ENCODE measurements at regions not wholly inside any gene's neighbourhood (a gene's known extent, or its start where the extent isn't known, plus 50 kb on each side); places are given as distances from the start of the nearest gene placed in this dataset.

DNA sequence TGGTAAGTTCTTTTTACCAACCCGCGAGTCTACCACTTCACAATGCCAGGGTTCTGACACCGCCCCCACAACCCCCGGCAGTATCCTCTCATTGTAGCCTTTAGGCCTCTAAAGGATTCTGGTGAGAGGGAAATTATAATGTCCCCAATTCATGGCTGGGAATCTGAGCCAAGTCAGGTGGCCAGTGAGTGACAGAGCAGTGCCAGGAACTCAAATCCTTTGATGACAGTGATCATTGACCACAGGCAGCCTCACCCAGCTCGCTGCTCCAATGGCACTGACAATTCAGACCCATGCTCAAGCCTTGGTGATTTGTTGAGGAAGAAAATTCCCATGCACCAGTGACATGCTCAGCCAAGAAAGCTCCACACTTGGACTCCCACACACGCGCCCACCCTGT is 63.4 kb upstream of the CSF1 start:
- WGBS, 2 donors = 87 to 88% methylated on average over 6 to 7 of the region's 7 CpGs
- Histone ChIP-seq H3K27ac (no peak overlapping the region), H3K4me1 (no peaks in the 10 kb centered on the region), H3K36me3 (ENCODE audit: low read depth, missing control alignments) (no peaks in the 10 kb centered on the region), H3K4me3 (no peak overlapping the region), H3K9me3 (no peaks in the 10 kb centered on the region), H3K27me3 (no peaks in the 10 kb centered on the region)
- TF ChIP-seq, protein P1, sequence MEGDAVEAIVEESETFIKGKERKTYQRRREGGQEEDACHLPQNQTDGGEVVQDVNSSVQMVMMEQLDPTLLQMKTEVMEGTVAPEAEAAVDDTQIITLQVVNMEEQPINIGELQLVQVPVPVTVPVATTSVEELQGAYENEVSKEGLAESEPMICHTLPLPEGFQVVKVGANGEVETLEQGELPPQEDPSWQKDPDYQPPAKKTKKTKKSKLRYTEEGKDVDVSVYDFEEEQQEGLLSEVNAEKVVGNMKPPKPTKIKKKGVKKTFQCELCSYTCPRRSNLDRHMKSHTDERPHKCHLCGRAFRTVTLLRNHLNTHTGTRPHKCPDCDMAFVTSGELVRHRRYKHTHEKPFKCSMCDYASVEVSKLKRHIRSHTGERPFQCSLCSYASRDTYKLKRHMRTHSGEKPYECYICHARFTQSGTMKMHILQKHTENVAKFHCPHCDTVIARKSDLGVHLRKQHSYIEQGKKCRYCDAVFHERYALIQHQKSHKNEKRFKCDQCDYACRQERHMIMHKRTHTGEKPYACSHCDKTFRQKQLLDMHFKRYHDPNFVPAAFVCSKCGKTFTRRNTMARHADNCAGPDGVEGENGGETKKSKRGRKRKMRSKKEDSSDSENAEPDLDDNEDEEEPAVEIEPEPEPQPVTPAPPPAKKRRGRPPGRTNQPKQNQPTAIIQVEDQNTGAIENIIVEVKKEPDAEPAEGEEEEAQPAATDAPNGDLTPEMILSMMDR (IDR thresholded peaks at IDR 0.05) = no peak
- no peak for TF ChIP-seq POLR2A (IDR thresholded peaks at IDR 0.05)
- no peak for DNase-seq
- intact Hi-C loops (cut with DNase I; ENCODE audit: low total_unique reads) = no loop called here

DNA sequence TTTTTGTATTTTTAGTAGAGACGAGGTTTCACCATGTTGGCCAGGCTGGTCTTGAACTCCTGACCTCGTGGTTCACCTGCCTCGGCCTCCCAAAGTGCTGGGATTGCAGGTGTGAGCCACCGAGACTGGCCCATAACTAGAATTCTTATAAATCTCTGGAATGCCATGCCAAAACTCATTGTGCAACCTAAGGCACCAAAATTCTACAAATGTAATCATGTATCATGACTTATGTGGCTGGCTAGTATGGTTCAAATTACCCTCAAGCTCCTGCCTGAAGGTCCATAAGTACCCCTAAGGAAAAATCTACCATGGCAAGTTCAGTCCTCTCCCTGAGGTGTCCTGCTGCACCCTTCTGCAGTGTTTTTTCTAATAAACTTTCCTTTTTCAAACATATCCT is 63.8 kb upstream of the CSF1 start:
- no peak for TF ChIP-seq POLR2A (IDR thresholded peaks at IDR 0.05)
- TF ChIP-seq, protein P1 (IDR thresholded peaks at IDR 0.05) = no peak
- H3K27me3 ChIP-seq = no peaks in the 10 kb centered on the region
- no peak for DNase-seq
- 85 to 91% methylated on average over 4 of the region's 4 CpGs for WGBS, 2 donors
- H3K27ac ChIP-seq = no peak overlapping the region
- no peaks in the 10 kb centered on the region for H3K36me3 ChIP-seq (ENCODE audit: low read depth, missing control alignments)
- no peak overlapping the region for H3K4me3 ChIP-seq
- H3K4me1 ChIP-seq = no peaks in the 10 kb centered on the region
- no peaks in the 10 kb centered on the region for H3K9me3 ChIP-seq
- intact Hi-C loops (cut with DNase I; ENCODE audit: low total_unique reads) = no loop called here

DNA sequence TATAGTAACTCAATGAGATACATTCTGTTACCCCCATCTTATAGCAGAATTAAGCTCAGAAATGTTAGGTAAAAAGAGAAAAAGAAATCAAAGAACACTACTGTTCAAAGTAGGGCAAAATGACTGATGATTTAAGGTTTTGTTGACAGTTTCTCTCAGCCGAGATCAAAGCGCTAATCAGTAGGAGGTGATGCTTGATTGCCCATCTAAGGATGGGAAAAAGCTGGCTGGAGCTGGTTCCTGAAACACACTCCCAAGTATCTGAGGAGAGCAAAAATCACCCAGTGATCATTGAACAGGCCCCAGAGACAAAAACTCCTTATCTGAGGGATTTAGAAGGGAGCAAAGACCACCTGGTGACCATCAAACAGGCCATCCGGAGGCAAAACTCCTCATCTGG is 64.5 kb upstream of the CSF1 start:
- H3K27me3 ChIP-seq = no peaks in the 10 kb centered on the region
- no peak overlapping the region for H3K4me3 ChIP-seq
- DNase-seq = no peak
- H3K36me3 ChIP-seq (ENCODE audit: low read depth, missing control alignments) = no peaks in the 10 kb centered on the region
- 88 to 95% methylated on average over 3 of the region's 3 CpGs for WGBS, 2 donors
- no peaks in the 10 kb centered on the region for H3K9me3 ChIP-seq
- no peaks in the 10 kb centered on the region for H3K4me1 ChIP-seq
- intact Hi-C loops (cut with DNase I; ENCODE audit: low total_unique reads) = no loop called here
- H3K27ac ChIP-seq = no peak overlapping the region
- TF ChIP-seq POLR2A (IDR thresholded peaks at IDR 0.05) = no peak
- TF ChIP-seq, protein P1 (IDR thresholded peaks at IDR 0.05) = no peak

DNA sequence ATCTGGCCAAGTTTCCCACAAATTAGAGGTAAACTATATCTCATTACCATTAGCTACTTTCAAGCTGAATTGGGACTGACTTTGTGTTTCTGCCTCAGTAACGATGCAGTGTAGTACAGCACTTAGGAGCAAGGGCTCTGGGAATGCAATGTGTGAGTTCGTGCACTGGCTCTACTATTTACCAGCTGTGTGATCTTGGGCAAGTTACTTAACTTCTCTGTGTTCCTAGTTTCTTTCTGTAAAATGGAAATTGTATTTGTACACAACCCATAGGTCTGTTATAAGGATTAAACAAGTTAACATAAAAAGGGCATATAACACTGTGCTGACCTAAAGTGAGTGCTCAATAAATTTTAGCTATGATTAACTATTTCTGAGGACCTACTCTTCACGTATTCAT is 65.0 kb upstream of the CSF1 start:
- H3K4me1 ChIP-seq = no peaks in the 10 kb centered on the region
- DNase-seq = no peak
- H3K27ac ChIP-seq = no peak overlapping the region
- no peak for TF ChIP-seq POLR2A (IDR thresholded peaks at IDR 0.05)
- TF ChIP-seq, protein P1 (IDR thresholded peaks at IDR 0.05) = no peak
- no peaks in the 10 kb centered on the region for H3K9me3 ChIP-seq
- 90% methylated on average over 3 of the region's 3 CpGs for WGBS, 2 donors
- H3K27me3 ChIP-seq = no peaks in the 10 kb centered on the region
- intact Hi-C loops (cut with DNase I; ENCODE audit: low total_unique reads) = no loop called here
- H3K4me3 ChIP-seq = no peak overlapping the region
- H3K36me3 ChIP-seq (ENCODE audit: low read depth, missing control alignments) = no peaks in the 10 kb centered on the region

DNA sequence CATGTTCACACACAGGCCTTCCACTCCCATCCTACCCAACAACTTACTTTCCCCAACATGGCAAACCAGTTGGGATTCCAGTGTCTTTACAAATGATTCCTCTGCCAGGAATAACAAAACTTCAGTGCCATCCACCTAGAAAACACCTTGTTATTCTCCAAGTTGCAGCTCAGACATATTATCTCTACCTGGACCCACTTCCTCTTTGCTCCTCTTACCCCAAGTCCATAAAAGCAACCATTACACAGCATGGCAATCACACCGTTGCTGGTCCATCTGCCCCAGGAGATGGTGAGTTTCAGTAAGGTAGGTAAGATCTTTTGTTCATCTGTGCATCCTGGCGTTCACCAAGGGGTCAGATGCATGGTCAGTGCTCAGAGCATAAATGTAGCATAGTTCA is 66.0 kb upstream of the CSF1 start:
- Histone ChIP-seq H3K27me3 (no peaks in the 10 kb centered on the region), H3K36me3 (ENCODE audit: low read depth, missing control alignments) (no peaks in the 10 kb centered on the region), H3K27ac (no peak overlapping the region), H3K4me3 (no peak overlapping the region), H3K9me3 (no peaks in the 10 kb centered on the region), H3K4me1 (no peaks in the 10 kb centered on the region)
- no peak for DNase-seq
- 85 to 92% methylated on average over 2 of the region's 2 CpGs for WGBS, 2 donors
- intact Hi-C loops (cut with DNase I; ENCODE audit: low total_unique reads) = no loop called here
- TF ChIP-seq, protein P1 (IDR thresholded peaks at IDR 0.05) = no peak
- no peak for TF ChIP-seq POLR2A (IDR thresholded peaks at IDR 0.05)
